OCI-LY1 (cell line): ENCODE measurements at regions not wholly inside any gene's neighbourhood (a gene's known extent, or its start where the extent isn't known, plus 50 kb on each side); places are given as distances from the start of the nearest gene placed in this dataset.

ENCODE experiments used
- EZH2 ChIP-seq: fragments of 200-600 bp; sonication (generic), shearing (Covaris generic); IDR thresholded peaks from 2 replicates; pipeline ENCODE4 v1.8.0; 2017; ENCODE audit warnings: borderline replicate concordance, mixed run types, mild to moderate bottlenecking, antibody characterized with exemption, low read length, moderate library complexity, mixed read lengths
- TF ChIP-seq, protein P1 (sequence below): fragments of 200-600 bp; sonication (generic), shearing (Covaris generic); IDR thresholded peaks from 2 replicates; pipeline ENCODE4 v1.5.1; 2017; ENCODE audit warnings: mild to moderate bottlenecking, antibody characterized with exemption, low read length, moderate library complexity, mixed read lengths

DNA sequence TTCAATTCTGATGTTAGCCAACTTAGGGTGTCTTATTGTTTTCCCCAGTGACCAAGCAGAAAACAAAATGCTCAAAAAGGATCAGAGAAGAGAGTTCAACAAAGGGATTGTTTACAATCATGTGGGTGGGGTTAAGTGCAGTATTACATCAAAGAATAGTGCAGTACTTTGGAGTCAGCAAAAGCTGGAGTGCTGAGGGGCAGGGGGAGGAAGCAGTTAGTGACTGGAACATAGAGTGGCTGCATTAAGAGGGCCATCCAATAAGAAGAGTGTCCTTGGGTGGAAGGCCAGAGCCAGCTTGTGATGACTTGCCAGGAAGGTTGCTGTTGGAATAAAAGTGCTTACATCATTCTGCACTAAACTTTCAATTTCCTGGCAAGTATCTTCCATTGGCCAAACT, 175.5 kb downstream of the CYYR1 start:
- TF ChIP-seq, protein P1, sequence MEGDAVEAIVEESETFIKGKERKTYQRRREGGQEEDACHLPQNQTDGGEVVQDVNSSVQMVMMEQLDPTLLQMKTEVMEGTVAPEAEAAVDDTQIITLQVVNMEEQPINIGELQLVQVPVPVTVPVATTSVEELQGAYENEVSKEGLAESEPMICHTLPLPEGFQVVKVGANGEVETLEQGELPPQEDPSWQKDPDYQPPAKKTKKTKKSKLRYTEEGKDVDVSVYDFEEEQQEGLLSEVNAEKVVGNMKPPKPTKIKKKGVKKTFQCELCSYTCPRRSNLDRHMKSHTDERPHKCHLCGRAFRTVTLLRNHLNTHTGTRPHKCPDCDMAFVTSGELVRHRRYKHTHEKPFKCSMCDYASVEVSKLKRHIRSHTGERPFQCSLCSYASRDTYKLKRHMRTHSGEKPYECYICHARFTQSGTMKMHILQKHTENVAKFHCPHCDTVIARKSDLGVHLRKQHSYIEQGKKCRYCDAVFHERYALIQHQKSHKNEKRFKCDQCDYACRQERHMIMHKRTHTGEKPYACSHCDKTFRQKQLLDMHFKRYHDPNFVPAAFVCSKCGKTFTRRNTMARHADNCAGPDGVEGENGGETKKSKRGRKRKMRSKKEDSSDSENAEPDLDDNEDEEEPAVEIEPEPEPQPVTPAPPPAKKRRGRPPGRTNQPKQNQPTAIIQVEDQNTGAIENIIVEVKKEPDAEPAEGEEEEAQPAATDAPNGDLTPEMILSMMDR, result no peak
- no peak for TF ChIP-seq EZH2
